ENCODE measurements at regions not wholly inside any gene's neighbourhood (a gene's known extent, or its start where the extent isn't known, plus 50 kb on each side); places are given as distances from the start of the nearest gene placed in this dataset.
"Not testable (repeated sequence)": the region's sequence is repeated elsewhere in the genome, so short reads cannot be mapped to it uniquely, and the experiment has no call there.

- no peak for DNase-seq (ENCODE audit: low read depth in 2 of 2)
Observed at GRCh38 chr2:204359076-204359475, 186.2 kb upstream of the PARD3B start.

GRCh38 chr2:204360218-204361007 is 184.9 kb upstream of the PARD3B start:
- DNase-seq (ENCODE audit: low read depth in 2 of 2), result no peak

DNA sequence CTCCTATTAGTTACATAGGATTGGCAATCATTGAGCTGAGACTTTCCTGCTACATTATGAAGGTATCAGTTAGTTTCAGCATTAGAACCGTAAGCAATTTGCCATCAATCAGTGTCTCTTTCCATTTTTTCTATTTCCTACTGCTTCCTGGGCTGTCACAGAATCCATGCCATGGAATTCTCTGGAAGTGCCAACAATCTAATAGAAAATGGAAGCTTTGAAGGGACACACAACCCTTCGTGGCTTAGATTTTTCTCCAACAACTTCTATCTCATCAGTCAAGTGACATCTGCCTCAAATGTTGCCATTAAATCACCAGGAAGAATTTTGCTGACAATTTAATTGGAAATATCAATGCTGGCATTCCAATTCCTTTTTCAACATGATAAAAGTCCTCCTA is 183.5 kb upstream of the PARD3B start:
- no peak for DNase-seq (ENCODE audit: low read depth in 2 of 2)

DNA sequence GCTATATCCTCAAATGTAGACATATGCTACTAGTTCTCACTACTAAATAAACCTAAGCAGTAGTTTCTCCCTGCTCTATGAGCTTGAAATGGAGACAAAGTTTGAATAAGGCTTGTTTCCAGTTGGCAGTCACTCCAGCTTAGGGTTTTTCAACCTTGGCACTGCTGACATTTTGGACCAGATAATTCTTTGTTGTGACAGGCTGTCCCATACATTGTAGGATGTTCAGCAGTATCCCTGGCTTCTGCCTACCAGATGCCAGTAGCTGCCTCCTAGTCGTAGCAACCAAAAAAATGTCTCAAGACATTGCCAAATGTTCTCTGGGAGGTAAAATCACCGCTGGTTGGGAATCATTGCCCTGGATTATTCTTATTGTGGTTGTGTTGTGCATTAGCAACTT is 182.7 kb upstream of the PARD3B start:
- no peak for DNase-seq (ENCODE audit: low read depth in 2 of 2)

GRCh38 chr2:204363513-204363912 is 181.8 kb upstream of the PARD3B start:
- DNase-seq (ENCODE audit: low read depth in 2 of 2), result no peak

- no peak for DNase-seq (ENCODE audit: low read depth in 2 of 2)
Observed at GRCh38 chr2:204364860-204365535, 180.3 kb upstream of the PARD3B start.

GRCh38 chr2:204365811-204366210 is 179.5 kb upstream of the PARD3B start:
- DNase-seq (ENCODE audit: low read depth in 2 of 2), result no peak

GRCh38 chr2:204367466-204367865 is 177.8 kb upstream of the PARD3B start:
- no peak for DNase-seq (ENCODE audit: low read depth in 2 of 2)

DNA sequence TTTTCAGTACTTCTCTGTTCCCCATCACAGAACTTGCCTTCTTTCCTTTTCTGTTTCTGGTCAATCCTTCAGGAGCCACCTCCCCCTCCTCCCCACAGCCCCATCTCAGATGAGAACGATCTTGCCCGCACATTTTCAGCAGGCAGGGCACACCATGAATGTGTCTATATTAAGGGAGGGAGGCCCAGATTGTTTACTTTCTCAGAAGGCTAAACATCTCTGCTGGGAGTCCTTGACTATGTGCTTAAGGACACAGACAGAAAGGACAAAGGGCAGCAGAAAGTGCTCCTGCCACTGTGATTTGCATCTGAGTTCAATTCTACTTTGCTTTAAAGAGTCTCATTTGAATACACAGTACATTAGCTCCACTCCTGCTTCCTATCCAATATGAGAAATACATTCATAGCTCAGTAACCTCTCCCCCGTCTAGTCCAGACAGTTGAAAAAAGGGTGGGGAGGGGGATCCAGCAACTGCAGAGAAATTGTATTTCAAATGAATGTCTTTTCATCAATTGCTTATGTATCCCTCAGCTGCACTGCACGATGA is 175.0 kb upstream of the PARD3B start:
- no peak for DNase-seq (ENCODE audit: low read depth in 2 of 2)

- DNase-seq (ENCODE audit: low read depth in 2 of 2), result no peak
Observed at GRCh38 chr2:204373942-204374341, 171.3 kb upstream of the PARD3B start.

- DNase-seq (ENCODE audit: low read depth in 2 of 2), result no peak
Observed at GRCh38 chr2:204380141-204380881, 165.0 kb upstream of the PARD3B start.

GRCh38 chr2:204386668-204387067 is 158.6 kb upstream of the PARD3B start:
- DNase-seq (ENCODE audit: low read depth in 2 of 2), result no peak

- no peak for DNase-seq (ENCODE audit: low read depth in 2 of 2)
Observed at GRCh38 chr2:204389120-204389519, 156.2 kb upstream of the PARD3B start.

DNA sequence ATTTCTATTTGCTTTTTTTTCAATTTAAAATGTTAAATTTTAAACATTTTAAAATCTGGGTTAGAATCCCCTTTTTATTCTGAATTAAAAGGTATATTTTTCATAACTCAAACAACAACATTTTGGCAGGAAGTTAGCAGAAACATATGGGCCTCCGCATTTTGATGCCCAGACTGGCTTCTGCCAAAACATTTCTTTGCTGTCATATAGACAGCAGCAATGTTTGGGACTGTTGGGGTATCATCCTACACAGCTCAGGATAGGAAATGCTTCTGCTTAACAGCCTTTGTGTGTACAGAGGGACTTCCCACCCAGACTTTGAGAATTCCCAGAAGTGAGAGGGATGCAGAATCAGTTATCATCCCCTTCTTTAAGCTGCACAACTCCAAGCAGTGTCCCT is 155.4 kb upstream of the PARD3B start:
- no peak for DNase-seq (ENCODE audit: low read depth in 2 of 2)

DNA sequence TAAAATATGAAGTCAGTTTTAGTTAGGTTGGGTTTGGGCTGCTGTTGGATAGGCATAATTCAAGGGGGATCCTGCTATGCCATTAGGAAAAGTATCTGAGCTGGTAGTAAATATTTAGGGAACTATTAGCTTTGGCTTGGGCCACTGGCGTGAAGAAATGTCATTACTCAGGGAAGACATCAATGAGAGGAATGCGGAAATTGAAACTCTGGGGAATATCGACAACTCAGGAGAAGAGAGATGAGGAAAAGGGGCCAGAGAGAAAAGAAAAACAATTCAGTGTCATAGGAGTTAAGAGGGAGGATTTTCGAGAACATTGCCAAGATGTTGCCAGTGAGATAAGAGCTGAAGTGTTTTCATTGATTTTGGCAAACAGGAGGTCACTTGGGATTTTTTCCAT is 149.7 kb upstream of the PARD3B start:
- DNase-seq (ENCODE audit: low read depth in 2 of 2), result no peak

DNA sequence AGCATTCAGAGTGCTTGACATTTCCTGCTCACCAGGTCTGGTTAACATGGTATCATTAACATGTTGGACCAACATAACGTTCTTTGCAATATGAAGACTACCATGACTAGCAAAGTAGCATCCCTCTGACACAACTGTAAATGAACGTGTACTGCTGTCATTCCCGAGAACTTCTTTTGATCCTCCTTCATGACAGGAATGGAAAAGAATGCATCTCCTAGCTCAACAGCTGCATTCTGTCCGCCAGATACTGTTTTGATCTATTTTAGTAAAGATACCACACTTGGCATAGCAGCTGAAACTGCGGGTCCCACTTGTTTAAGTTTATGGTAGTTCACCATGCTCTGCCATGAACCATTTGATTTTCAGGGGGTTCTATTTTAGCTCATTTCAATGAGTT is 144.2 kb upstream of the PARD3B start:
- DNase-seq (ENCODE audit: low read depth in 2 of 2), result no peak

GRCh38 chr2:204407204-204408014 is 137.9 kb upstream of the PARD3B start:
- no peak for DNase-seq (ENCODE audit: low read depth in 2 of 2)

DNA sequence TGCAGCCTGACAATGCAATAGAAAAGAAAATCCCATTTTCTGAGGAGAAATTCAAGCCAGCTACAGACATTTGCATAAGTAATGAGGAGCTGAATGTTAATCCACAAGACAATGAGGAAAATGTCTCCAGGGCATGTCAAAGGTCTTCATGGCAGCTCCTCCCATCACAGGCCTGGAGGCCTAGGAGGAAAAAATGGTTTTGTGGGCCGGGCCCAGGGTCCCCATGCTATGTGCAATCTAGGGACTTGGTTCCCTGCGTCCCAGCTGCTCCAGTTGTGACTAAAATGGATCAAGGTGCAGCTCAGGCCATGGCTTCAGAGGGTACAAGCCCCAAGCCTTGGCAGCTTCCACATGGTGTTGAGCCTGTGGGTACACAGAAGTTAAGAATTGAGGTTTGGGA is 132.5 kb upstream of the PARD3B start:
- DNase-seq (ENCODE audit: low read depth in 2 of 2), result not testable (repeated sequence)

- no peak for DNase-seq (ENCODE audit: low read depth in 2 of 2)
Observed at GRCh38 chr2:204415406-204416181, 129.7 kb upstream of the PARD3B start.

DNA sequence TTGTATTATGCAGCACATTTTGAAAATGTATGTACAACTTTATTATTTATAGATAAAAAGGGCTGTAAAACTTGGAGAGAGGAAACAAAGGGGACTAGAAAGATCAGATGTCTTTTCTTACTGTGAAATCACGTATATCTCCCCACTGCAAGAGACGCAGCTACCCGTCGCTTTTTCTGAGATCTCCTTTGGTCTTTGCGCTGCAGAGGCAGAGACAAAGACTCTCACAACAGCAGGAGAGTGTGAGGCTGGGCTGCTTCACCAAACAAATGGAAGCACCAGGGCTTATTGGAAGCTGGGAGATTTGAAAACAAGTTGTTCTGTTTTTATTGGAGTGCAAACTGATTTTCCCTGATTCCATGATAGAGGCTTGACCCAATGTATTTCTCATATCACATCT is 129.0 kb upstream of the PARD3B start:
- no peak for DNase-seq (ENCODE audit: low read depth in 2 of 2)

GRCh38 chr2:204425821-204426220 is 119.5 kb upstream of the PARD3B start:
- no peak for DNase-seq (ENCODE audit: low read depth in 2 of 2)
